ENCODE measurements at regions not wholly inside any gene's neighbourhood (a gene's known extent, or its start where the extent isn't known, plus 50 kb on each side); places are given as distances from the start of the nearest gene placed in this dataset.
"Not testable (repeated sequence)": the region's sequence is repeated elsewhere in the genome, so short reads cannot be mapped to it uniquely, and the experiment has no call there.

DNA sequence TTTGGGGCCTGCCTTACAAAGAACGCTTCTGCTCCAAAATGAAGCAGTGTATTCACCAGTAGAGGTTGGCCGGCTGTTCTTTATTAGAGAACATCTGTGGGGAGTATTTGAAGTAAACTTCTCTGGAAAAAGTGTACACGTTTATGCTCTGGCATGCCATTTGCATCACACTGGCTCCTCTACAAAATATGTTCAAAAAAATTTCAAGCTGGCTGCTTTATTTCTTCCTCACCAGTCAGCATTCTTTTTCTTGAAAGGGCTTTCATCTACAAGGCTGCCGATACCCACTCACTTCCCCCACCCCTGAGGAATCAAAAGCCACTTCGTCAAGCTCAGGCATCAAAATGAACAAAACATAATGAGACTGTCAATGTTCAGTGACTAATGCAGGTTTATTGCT lies 294.1 kb downstream of the TFAP2B start:
- ATAC-seq (replicated peaks in 1 of 4) (no peak), DNase-seq (no peak)
- Histone ChIP-seq H3K36me3 (ENCODE audit: control insufficient read depth in 2 of 2, extremely low read depth in 1 of 2, insufficient read depth in 1 of 2, low read length in 1 of 2) (no peaks in the 10 kb centered on the region), H3K27ac (ENCODE audit: low read length) (no peak overlapping the region), H3K9me3 (no peaks in the 10 kb centered on the region), H3K4me1 (ENCODE audit: control insufficient read depth in 1 of 2, extremely low read depth in 1 of 2, insufficient read depth in 2 of 2, low read length in 2 of 2) (no peaks in the 10 kb centered on the region), H3K27me3 (replicated peaks in 1 of 2; ENCODE audit: control insufficient read depth in 2 of 2, extremely low read depth in 1 of 2, insufficient read depth in 2 of 2, low read length in 1 of 2) (no peaks in the 10 kb centered on the region), H3K4me3 (ENCODE audit: control insufficient read depth in 1 of 2, extremely low read depth in 1 of 2, low read length in 1 of 2) (no peak overlapping the region)
- Mint-ChIP-seq H3K4me3 (no peak overlapping the region), H3K36me3 (no peaks in the 10 kb centered on the region), H3K4me1 (no peaks in the 10 kb centered on the region), H3K27me3 (no peaks in the 10 kb centered on the region), H3K27ac (no peak overlapping the region), H3K9me3 (peaks cover 7 to 18% (median 11%) of the 10 kb centered on the region in 3 donors)
- ChIA-PET CTCF (no interaction called here), POLR2A (no interaction called here)
- WGBS (ENCODE audit: insufficient coverage) = 86% methylated on average over 3 of the region's 5 CpGs

DNA sequence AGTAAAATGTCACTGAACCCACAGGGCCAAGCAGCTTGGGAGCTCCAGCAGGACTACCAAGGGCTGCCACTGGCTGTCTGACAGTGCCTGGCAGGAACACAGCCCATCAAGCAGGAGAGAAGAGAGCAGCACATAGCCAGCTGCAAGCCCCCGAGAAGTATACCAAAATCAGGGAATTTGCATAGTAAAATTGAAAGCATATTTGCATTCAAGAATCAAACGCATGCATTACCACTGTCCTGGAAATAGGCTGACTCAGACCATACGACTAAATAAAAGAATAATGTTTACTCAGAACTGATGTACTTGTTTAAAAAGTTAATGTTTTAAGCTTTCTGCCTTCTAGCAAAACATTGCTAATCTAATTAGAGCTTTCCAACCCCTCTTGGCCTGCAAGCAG lies 298.1 kb downstream of the TFAP2B start:
- no peaks in the 10 kb centered on the region for H3K4me1 ChIP-seq (ENCODE audit: control insufficient read depth in 1 of 2, extremely low read depth in 1 of 2, insufficient read depth in 2 of 2, low read length in 2 of 2)
- no peaks in the 10 kb centered on the region for H3K9me3 ChIP-seq
- ATAC-seq (replicated peaks in 1 of 4) (no peak), DNase-seq (no peak)
- H3K27ac Mint-ChIP-seq = no peak overlapping the region
- ChIA-PET CTCF (no interaction called here), POLR2A (no interaction called here)
- WGBS (ENCODE audit: insufficient coverage) = 75% methylated on average over 2 of the region's 3 CpGs
- H3K4me3 Mint-ChIP-seq = no peak overlapping the region
- no peaks in the 10 kb centered on the region for H3K27me3 Mint-ChIP-seq
- H3K9me3 Mint-ChIP-seq = peaks cover 4 to 9% (median 5%) of the 10 kb centered on the region in 3 donors
- no peaks in the 10 kb centered on the region for H3K36me3 Mint-ChIP-seq
- H3K27ac ChIP-seq (ENCODE audit: low read length) = no peak overlapping the region
- no peak overlapping the region for H3K4me3 ChIP-seq (ENCODE audit: control insufficient read depth in 1 of 2, extremely low read depth in 1 of 2, low read length in 1 of 2)
- H3K4me1 Mint-ChIP-seq = no peaks in the 10 kb centered on the region
- H3K27me3 ChIP-seq (replicated peaks in 1 of 2; ENCODE audit: control insufficient read depth in 2 of 2, extremely low read depth in 1 of 2, insufficient read depth in 2 of 2, low read length in 1 of 2) = no peaks in the 10 kb centered on the region
- no peaks in the 10 kb centered on the region for H3K36me3 ChIP-seq (ENCODE audit: control insufficient read depth in 2 of 2, extremely low read depth in 1 of 2, insufficient read depth in 1 of 2, low read length in 1 of 2)

DNA sequence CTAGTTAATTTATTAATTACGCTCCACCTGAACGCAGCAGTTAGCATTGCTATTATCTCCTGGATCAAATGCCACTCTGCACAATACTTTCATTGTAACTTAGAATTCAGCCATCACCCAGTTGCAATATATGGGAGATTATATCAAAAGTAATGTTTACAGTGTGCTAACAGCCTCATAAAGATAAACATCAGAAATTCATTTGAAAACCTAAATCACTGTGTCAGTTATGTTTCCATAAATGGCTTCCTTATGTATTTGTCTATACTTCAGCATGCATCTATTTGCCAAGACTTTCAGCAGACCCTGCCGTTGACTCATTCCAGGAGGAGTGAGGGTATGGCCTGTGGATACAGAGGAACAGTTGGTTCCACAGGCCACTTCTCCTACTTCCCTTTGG lies 300.1 kb downstream of the TFAP2B start:
- DNase-seq (no peak), ATAC-seq (replicated peaks in 1 of 4) (no peak)
- Mint-ChIP-seq H3K27ac (no peak overlapping the region), H3K36me3 (no peaks in the 10 kb centered on the region), H3K9me3 (peaks cover 4 to 15% (median 11%) of the 10 kb centered on the region in 3 donors), H3K27me3 (no peaks in the 10 kb centered on the region), H3K4me1 (no peaks in the 10 kb centered on the region), H3K4me3 (no peak overlapping the region)
- Histone ChIP-seq H3K27ac (ENCODE audit: low read length) (no peak overlapping the region), H3K36me3 (ENCODE audit: control insufficient read depth in 2 of 2, extremely low read depth in 1 of 2, insufficient read depth in 1 of 2, low read length in 1 of 2) (no peaks in the 10 kb centered on the region), H3K4me3 (ENCODE audit: control insufficient read depth in 1 of 2, extremely low read depth in 1 of 2, low read length in 1 of 2) (no peak overlapping the region), H3K27me3 (replicated peaks in 1 of 2; ENCODE audit: control insufficient read depth in 2 of 2, extremely low read depth in 1 of 2, insufficient read depth in 2 of 2, low read length in 1 of 2) (no peaks in the 10 kb centered on the region), H3K4me1 (ENCODE audit: control insufficient read depth in 1 of 2, extremely low read depth in 1 of 2, insufficient read depth in 2 of 2, low read length in 2 of 2) (no peaks in the 10 kb centered on the region), H3K9me3 (no peaks in the 10 kb centered on the region)
- no CpG with 5 or more reads among the region's 3 CpGs for WGBS (ENCODE audit: insufficient coverage)
- ChIA-PET CTCF (no interaction called here), POLR2A (no interaction called here)

DNA sequence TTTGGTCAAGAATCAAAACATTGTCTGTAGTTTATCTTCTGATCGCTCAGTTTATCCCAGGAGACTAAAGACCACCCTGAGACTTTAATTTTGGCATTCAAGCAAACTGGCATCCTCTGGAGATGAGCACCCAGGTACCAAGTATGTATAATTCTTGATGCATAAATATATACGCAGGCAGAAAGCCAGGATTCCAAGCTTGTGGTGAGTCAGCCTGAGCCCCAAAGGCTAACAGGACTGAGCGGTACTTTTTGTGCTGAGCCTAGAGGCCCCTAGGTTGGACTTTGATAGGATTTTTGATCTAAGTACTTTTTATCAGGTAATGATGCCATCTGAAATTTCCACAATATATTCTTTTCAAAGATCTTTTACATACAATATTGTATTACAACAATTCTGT lies 301.3 kb downstream of the TFAP2B start:
- Mint-ChIP-seq H3K9me3 (peaks cover 0 to 15% (median 11%) of the 10 kb centered on the region in 3 donors), H3K36me3 (no peaks in the 10 kb centered on the region), H3K27me3 (no peaks in the 10 kb centered on the region), H3K27ac (no peak overlapping the region), H3K4me3 (no peak overlapping the region), H3K4me1 (no peaks in the 10 kb centered on the region)
- H3K9me3 ChIP-seq = no peaks in the 10 kb centered on the region
- H3K4me3 ChIP-seq (ENCODE audit: control insufficient read depth in 1 of 2, extremely low read depth in 1 of 2, low read length in 1 of 2) = no peak overlapping the region
- no peak overlapping the region for H3K27ac ChIP-seq (ENCODE audit: low read length)
- POLR2A ChIA-PET = no interaction called here
- H3K4me1 ChIP-seq (ENCODE audit: control insufficient read depth in 1 of 2, extremely low read depth in 1 of 2, insufficient read depth in 2 of 2, low read length in 2 of 2) = no peaks in the 10 kb centered on the region
- ATAC-seq (replicated peaks in 1 of 4) (no peak), DNase-seq (no peak)
- no peaks in the 10 kb centered on the region for H3K36me3 ChIP-seq (ENCODE audit: control insufficient read depth in 2 of 2, extremely low read depth in 1 of 2, insufficient read depth in 1 of 2, low read length in 1 of 2)
- WGBS (ENCODE audit: insufficient coverage) = 94% methylated on average over 2 of the region's 3 CpGs
- no peaks in the 10 kb centered on the region for H3K27me3 ChIP-seq (replicated peaks in 1 of 2; ENCODE audit: control insufficient read depth in 2 of 2, extremely low read depth in 1 of 2, insufficient read depth in 2 of 2, low read length in 1 of 2)
- CTCF ChIA-PET = no interaction called here

DNA sequence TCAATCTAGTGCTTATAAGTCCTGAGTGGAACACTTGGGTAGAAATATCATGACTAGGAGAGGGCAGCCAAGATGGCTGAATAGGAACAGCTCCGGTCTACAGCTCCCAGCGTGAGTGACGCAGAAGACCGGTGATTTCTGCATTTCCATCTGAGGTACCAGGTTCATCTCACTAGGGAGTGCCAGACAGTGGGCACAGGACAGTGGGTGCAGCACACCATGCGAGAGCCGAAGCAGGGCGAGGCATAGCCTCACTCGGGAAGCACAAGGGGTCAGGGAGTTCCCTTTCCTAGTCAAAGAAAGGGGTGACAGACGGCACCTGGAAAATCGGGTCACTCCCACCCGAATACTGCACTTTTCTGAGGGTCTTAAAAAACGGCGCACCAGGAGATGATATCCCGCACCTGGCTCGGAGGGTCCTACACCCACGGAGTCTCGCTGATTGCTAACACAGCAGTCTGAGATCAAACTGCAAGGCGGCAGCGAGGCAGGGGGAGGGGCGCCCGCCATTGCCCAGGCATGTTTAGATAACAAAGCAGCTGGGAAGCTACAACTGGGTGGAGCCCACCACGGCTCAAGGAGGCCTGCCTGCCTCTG lies 302.8 kb downstream of the TFAP2B start:
- ATAC-seq (replicated peaks in 1 of 4) = not testable (repeated sequence)

DNA sequence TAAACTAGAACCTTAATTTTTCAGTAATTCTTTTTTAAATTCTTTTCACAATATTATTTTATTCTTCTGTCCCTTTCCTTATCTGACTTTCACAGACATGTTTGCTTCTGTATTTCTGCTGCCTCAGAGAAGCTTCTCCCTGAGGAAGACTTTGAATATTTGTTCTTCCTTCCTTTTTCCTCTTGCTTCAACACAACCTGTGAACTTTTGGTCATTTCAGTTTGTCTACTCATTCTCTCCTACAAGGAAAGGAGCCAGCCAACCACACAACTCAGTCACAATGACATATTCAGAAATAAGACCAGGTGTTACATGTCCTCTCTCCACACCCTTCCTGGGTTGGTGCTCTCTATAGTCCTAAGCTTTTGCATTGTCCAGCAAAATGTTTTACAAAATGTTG lies 310.4 kb downstream of the TFAP2B start:
- H3K4me1 ChIP-seq (ENCODE audit: control insufficient read depth in 1 of 2, extremely low read depth in 1 of 2, insufficient read depth in 2 of 2, low read length in 2 of 2) = no peaks in the 10 kb centered on the region
- ChIA-PET POLR2A (no interaction called here), CTCF (no interaction called here)
- H3K4me1 Mint-ChIP-seq = no peaks in the 10 kb centered on the region
- H3K4me3 ChIP-seq (ENCODE audit: control insufficient read depth in 1 of 2, extremely low read depth in 1 of 2, low read length in 1 of 2) = no peak overlapping the region
- no peaks in the 10 kb centered on the region for H3K36me3 Mint-ChIP-seq
- DNase-seq (no peak), ATAC-seq (replicated peaks in 1 of 4) (no peak)
- no peak overlapping the region for H3K27ac ChIP-seq (ENCODE audit: low read length)
- H3K36me3 ChIP-seq (ENCODE audit: control insufficient read depth in 2 of 2, extremely low read depth in 1 of 2, insufficient read depth in 1 of 2, low read length in 1 of 2) = no peaks in the 10 kb centered on the region
- H3K27me3 Mint-ChIP-seq = no peaks in the 10 kb centered on the region
- no peaks in the 10 kb centered on the region for H3K9me3 ChIP-seq
- peaks cover 6 to 24% (median 14%) of the 10 kb centered on the region in 3 donors for H3K9me3 Mint-ChIP-seq
- no peak overlapping the region for H3K4me3 Mint-ChIP-seq
- H3K27ac Mint-ChIP-seq = no peak overlapping the region
- H3K27me3 ChIP-seq (replicated peaks in 1 of 2; ENCODE audit: control insufficient read depth in 2 of 2, extremely low read depth in 1 of 2, insufficient read depth in 2 of 2, low read length in 1 of 2) = no peaks in the 10 kb centered on the region

More for the DNA sequence above, 302.8 kb downstream of the TFAP2B start:
- H3K9me3 Mint-ChIP-seq; H3K36me3 ChIP-seq (ENCODE audit: control insufficient read depth in 2 of 2, extremely low read depth in 1 of 2, insufficient read depth in 1 of 2, low read length in 1 of 2); H3K4me1 Mint-ChIP-seq; H3K9me3 ChIP-seq; POLR2A ChIA-PET; H3K4me3 Mint-ChIP-seq; DNase-seq; CTCF ChIA-PET; H3K4me1 ChIP-seq (ENCODE audit: control insufficient read depth in 1 of 2, extremely low read depth in 1 of 2, insufficient read depth in 2 of 2, low read length in 2 of 2); H3K36me3 Mint-ChIP-seq; H3K27ac ChIP-seq (ENCODE audit: low read length); H3K27me3 ChIP-seq (replicated peaks in 1 of 2; ENCODE audit: control insufficient read depth in 2 of 2, extremely low read depth in 1 of 2, insufficient read depth in 2 of 2, low read length in 1 of 2); H3K27me3 Mint-ChIP-seq; H3K4me3 ChIP-seq (ENCODE audit: control insufficient read depth in 1 of 2, extremely low read depth in 1 of 2, low read length in 1 of 2); H3K27ac Mint-ChIP-seq: not testable (repeated sequence)
- WGBS (ENCODE audit: insufficient coverage) = 86% methylated on average over 17 of the region's 22 CpGs

DNA sequence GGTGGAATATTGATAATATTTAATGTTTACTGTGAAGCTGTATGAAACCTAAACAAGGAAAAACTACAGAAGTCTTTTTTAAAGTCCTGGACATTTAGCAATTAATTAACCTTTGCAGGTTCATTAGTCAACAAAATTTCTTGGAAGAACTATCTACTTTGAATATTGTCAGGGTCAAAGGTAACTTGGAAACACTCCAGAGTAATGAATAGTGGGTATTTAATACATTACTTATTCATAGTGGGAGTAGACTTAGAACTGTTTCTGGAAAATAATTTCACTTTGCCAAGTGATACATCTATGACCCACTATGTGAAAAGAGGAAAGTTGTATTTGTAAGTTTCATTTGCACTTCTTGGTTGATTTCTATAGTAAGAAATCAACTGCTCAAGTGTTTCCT lies 319.1 kb downstream of the TFAP2B start:
- Mint-ChIP-seq H3K36me3 (no peaks in the 10 kb centered on the region), H3K27ac (no peak overlapping the region), H3K9me3 (peaks cover 5 to 11% (median 10%) of the 10 kb centered on the region in 3 donors), H3K27me3 (no peaks in the 10 kb centered on the region), H3K4me3 (no peak overlapping the region), H3K4me1 (no peaks in the 10 kb centered on the region)
- H3K9me3 ChIP-seq = no peaks in the 10 kb centered on the region
- H3K27ac ChIP-seq (ENCODE audit: low read length) = no peak overlapping the region
- ChIA-PET POLR2A (no interaction called here), CTCF (no interaction called here)
- ATAC-seq (replicated peaks in 1 of 4) (no peak), DNase-seq (no peak)
- H3K4me1 ChIP-seq (ENCODE audit: control insufficient read depth in 1 of 2, extremely low read depth in 1 of 2, insufficient read depth in 2 of 2, low read length in 2 of 2) = no peaks in the 10 kb centered on the region
- no peaks in the 10 kb centered on the region for H3K36me3 ChIP-seq (ENCODE audit: control insufficient read depth in 2 of 2, extremely low read depth in 1 of 2, insufficient read depth in 1 of 2, low read length in 1 of 2)
- H3K27me3 ChIP-seq (replicated peaks in 1 of 2; ENCODE audit: control insufficient read depth in 2 of 2, extremely low read depth in 1 of 2, insufficient read depth in 2 of 2, low read length in 1 of 2) = no peaks in the 10 kb centered on the region
- H3K4me3 ChIP-seq (ENCODE audit: control insufficient read depth in 1 of 2, extremely low read depth in 1 of 2, low read length in 1 of 2) = no peak overlapping the region

Measured in T-cell (primary cell).